Neural progenitor cell (in vitro differentiated cells): ENCODE measurements at regions not wholly inside any gene's neighbourhood (a gene's known extent, or its start where the extent isn't known, plus 50 kb on each side); places are given as distances from the start of the nearest gene placed in this dataset.

Experiments used
- EZH2phosphoT487 ChIP-seq: fragments of 200-600 bp; sonication (generic); IDR thresholded peaks from 2 replicates; pipeline ENCODE4 v1.6.1; 2017; ENCODE audit warnings: antibody characterized with exemption
- TF ChIP-seq, protein P1 (sequence below): fragments of 200-600 bp; sonication (generic); IDR thresholded peaks from 2 replicates; pipeline ENCODE4 v1.5.1; 2017; ENCODE audit warnings: antibody characterized with exemption, mild to moderate bottlenecking

GRCh38 chr11:45036733-45037132 lies 86.0 kb upstream of the TP53I11 start:
- TF ChIP-seq EZH2phosphoT487, result no peak
- TF ChIP-seq, protein P1, sequence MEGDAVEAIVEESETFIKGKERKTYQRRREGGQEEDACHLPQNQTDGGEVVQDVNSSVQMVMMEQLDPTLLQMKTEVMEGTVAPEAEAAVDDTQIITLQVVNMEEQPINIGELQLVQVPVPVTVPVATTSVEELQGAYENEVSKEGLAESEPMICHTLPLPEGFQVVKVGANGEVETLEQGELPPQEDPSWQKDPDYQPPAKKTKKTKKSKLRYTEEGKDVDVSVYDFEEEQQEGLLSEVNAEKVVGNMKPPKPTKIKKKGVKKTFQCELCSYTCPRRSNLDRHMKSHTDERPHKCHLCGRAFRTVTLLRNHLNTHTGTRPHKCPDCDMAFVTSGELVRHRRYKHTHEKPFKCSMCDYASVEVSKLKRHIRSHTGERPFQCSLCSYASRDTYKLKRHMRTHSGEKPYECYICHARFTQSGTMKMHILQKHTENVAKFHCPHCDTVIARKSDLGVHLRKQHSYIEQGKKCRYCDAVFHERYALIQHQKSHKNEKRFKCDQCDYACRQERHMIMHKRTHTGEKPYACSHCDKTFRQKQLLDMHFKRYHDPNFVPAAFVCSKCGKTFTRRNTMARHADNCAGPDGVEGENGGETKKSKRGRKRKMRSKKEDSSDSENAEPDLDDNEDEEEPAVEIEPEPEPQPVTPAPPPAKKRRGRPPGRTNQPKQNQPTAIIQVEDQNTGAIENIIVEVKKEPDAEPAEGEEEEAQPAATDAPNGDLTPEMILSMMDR, result no peak
